HG03571 (cell line): ENCODE measurements at regions not wholly inside any gene's neighbourhood (a gene's known extent, or its start where the extent isn't known, plus 50 kb on each side); places are given as distances from the start of the nearest gene placed in this dataset.
"Not testable (repeated sequence)": the region's sequence is repeated elsewhere in the genome, so short reads cannot be mapped to it uniquely, and the experiment has no call there.

Experiments
- ATAC-seq: cut with Tn5 transposase; IDR thresholded peaks from one replicate; pipeline ENCODE4 v1.9.1; 2021; ENCODE audit not compliant: unreplicated experiment

GRCh38 chr13:64525687-64526086, 2704.4 kb downstream of the PCDH9 start:
- ATAC-seq: no peak

GRCh38 chr13:64510747-64511146, 2719.4 kb downstream of the PCDH9 start:
- ATAC-seq: no peak

GRCh38 chr13:64506246-64506645, 2723.9 kb downstream of the PCDH9 start:
- ATAC-seq: no peak

DNA sequence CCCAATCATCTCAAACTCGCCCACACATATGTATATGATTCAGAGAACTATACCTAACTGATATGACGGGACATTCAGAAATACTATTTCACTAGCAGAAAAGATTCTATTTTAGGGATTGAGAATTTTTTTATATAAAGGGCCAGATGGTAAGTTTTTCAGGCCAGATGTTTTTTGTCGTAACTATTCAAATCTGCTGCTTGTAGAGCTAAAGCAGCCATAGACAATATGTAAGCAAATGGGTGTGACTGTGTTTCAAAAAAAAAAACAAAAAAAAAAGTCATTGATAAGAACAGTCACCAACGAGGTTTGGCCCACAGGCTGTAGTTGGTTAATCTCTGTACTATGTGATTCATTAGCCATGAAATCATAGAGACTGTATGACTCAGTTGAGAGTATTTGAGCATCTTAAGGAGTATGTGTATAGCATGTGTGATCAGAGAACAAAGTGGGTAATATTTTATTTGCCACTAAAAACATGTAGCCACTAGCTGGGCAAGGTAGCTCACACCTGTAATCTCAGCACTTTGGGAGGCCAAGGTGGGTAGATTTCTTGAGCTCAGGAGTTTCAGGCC, 2724.7 kb downstream of the PCDH9 start:
- no peak for ATAC-seq

DNA sequence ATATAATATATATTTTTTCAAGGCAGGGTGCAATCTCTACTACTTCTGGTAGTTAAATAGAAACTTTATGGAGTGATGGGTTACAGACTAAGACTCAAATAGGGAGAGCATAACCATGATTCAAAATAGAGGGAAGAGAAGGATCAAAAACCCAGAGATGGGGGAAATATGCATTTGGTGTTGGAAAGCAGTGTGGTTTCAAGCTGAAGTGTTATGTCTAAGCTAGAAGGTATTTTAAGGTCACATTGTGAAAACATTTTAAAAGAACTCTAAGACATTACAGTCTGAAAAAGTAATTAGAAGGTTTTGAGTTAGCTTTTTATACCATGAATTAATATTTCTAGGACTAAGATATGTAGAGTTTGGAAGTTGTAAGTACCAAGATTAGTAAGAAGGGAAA, 2741.4 kb downstream of the PCDH9 start:
- no peak for ATAC-seq

GRCh38 chr13:64482373-64482772, 2747.8 kb downstream of the PCDH9 start:
- no peak for ATAC-seq

DNA sequence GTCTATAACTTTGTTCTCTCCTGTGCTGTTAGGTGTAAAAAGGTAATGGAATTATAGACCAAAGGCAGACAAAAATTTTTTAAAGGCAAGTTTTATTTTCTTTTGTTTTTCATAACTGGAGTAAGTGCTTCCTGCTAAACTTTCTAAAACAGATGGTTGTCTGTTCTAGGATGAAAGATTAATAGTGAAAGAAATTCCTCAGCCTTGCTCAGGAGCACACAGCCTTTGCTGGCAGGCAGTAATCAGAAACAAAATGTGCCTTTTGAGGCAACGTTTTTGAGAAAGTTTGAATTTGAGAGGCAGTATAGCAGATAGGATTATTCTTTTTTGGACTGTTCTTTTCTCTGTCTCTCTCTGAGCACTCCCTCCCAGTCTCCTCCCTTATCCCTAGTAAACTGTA, 2749.5 kb downstream of the PCDH9 start:
- ATAC-seq: no peak

GRCh38 chr13:64480211-64480610, 2749.9 kb downstream of the PCDH9 start:
- no peak for ATAC-seq

GRCh38 chr13:64477146-64477545, 2753.0 kb downstream of the PCDH9 start:
- ATAC-seq: no peak

- not testable (repeated sequence) for ATAC-seq
Observed at GRCh38 chr13:64476041-64476568, 2754.0 kb downstream of the PCDH9 start.

DNA sequence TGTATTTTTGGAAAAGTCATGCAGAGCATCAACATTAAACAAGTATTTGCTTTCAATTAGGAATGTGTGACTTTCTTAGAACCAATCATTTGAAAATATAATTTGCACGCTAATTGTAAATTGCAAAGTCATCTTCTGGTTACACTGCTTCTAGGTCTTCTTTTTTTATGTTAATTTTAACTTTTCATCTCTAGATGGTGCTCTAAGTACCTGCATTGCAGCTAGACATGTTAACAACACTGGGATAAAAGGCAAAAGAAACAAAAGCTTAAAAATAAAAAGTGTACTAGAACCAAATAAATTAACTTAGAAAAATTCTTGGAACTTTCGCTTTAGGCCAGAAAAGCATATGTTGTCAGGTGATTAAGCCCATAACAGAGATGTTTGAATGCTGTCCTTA, 2758.2 kb downstream of the PCDH9 start:
- ATAC-seq: no peak

GRCh38 chr13:64470751-64471150, 2759.4 kb downstream of the PCDH9 start:
- no peak for ATAC-seq

DNA sequence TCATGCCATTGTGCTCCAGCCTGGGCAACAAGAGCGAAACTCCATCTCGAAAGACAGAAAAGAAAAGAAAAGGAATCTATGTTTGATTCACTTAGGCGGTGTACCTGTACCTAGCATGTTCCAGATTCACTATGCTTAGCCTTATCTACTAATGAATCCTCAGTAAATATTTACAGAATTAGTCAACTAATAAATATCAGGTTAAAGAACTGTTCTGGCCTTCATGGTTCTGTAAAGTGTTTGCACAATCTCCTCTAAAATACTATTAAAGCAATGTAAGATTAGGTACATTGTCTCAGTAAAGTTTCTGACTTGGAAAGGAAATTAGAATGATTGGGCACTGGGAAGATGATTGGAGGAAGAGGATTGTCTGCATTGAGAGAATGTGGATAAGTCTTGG, 2770.4 kb downstream of the PCDH9 start:
- ATAC-seq: no peak

DNA sequence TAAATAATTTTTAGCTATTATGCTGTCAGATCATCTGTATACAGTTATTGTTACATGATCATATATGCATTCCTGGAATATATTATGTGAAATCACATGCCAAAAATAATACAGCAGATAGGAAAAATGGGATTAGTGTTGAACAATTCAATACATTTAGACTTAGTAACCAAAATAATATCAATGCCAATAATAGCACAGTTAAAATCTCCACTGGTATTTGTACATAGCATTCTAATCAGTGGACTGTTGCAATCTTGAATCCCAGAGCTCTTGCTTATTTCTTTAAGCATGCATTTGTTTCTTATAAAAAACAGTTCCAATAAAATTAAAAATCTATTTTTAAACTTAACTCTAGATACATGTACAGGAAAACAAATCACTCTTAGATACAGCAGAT, 2772.2 kb downstream of the PCDH9 start:
- ATAC-seq: no peak

GRCh38 chr13:64455124-64455523, 2775.0 kb downstream of the PCDH9 start:
- no peak for ATAC-seq

DNA sequence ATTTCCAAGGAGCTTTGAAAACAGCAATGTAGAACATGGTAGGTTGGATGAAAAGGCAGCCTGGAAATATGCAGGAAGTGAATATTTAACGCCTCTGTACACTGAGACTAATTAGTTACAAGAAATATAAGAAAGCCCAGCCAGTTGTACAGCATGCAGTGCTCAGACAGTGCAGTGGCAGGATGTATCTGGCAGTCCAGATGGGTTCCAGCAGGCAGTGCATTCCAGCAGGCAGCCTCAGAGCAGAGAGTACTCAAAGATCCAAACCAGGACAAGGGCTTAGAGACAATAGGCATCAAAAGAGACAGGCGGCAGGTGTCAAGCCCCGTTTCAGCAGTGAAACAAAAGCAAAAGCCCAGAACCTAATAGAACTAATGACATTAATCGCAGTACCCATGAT, 2776.3 kb downstream of the PCDH9 start:
- no peak for ATAC-seq

GRCh38 chr13:64446372-64446771, 2783.8 kb downstream of the PCDH9 start:
- ATAC-seq: no peak

DNA sequence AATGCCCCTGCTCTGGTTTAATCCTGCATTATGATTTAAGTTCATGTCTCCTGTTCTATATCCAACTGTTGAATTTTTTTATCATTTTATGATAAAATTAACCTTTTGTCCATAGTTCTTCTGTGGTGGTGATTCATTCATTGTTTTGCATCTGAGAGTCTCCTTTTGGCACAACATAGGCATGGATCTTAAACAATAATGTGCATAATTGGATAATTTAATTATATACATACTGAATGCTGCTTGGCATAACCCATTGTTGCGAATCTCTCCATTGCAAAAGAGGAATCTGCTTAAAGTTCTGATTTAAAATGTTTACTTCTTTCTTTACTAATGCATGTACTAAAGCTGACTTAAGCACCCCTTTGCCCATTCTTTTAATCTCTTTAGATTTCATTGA, 2788.4 kb downstream of the PCDH9 start:
- ATAC-seq: no peak

GRCh38 chr13:64438084-64438483, 2792.1 kb downstream of the PCDH9 start:
- no peak for ATAC-seq

DNA sequence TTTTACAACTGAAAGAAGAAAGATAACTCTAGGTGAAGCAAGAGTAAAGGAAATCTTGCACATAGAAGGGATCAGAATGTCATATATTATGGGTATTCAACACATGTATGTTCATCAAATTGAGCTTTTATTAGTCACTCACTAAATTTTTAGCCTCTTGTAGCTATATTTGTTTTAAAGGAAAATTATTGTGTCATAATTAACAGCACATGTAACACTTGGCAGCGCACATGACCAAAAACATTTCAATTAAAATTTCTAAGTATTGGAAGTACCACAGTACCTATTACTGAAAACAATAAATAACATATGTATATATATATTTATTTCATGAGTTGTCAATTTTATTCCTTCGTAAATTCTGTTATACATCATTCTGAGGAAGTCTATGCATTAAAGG, 2800.4 kb downstream of the PCDH9 start:
- ATAC-seq: no peak

DNA sequence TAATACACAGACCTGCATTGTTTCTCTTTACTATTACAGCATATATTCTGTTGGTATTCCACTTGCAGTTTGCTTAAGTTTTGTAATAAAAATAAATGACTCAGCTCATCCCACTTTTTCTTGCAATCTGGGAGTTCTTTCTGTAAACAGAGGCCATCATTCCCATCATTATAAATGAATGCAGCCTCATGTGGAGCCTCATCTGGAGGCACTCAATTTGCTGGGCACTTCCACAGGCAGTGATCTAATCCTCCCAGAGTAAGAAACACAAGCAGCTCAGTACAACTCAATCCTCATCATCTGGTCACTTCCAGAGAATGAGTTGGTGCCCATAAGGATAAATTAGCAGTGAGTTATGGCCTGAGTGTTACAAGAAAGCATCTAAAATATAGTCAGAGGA, 2801.9 kb downstream of the PCDH9 start:
- no peak for ATAC-seq

- no peak for ATAC-seq
Observed at GRCh38 chr13:64423467-64423866, 2806.7 kb downstream of the PCDH9 start.

DNA sequence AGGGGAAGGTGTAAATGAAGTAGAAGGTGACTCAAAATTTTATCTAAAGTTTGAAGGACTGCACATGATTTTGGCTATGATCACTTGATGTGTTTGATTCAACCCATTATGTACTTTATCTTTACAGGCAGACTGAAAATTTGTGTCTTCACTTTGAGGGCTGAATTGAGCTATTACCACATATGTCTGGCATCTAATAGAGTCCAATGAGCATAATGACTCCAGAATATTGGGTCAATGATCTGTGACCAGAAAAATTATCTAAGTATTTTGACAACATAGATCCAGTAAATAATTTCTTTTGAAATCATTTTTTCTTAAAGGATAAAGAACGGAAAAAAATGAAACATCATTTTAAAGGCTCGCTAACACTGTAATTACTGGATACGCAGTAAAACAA, 2810.0 kb downstream of the PCDH9 start:
- ATAC-seq: no peak
